GM21723 (cell line): ENCODE measurements at regions not wholly inside any gene's neighbourhood (a gene's known extent, or its start where the extent isn't known, plus 50 kb on each side); places are given as distances from the start of the nearest gene placed in this dataset.
"Not testable (repeated sequence)": the region's sequence is repeated elsewhere in the genome, so short reads cannot be mapped to it uniquely, and the experiment has no call there.

Experiments
- ATAC-seq: cut with Tn5 transposase; IDR thresholded peaks from one replicate; pipeline ENCODE4 v1.9.1; 2021; ENCODE audit warnings: mild to moderate bottlenecking, moderate library complexity; ENCODE audit not compliant: unreplicated experiment

DNA sequence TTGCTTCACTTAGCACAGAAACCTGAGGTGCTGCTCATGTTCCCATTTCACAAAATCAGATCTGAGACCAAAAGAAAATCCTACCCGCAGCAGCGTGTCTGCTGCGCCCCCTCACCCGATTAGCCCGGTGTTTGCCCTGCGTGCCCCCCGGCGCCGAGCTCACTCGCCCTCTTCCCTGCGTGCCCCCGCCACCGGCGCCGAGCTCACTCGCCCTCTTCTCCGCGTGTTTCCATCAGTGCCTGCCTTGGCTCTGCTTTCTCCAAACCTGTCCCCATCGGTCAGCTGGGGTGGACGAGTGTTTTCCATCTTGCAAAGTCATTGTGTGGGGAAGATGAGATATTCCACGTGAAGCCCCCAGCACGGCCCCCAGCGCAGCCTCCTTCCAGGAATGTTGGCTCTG is 225.3 kb upstream of the PITRM1 start:
- ATAC-seq: no peak

DNA sequence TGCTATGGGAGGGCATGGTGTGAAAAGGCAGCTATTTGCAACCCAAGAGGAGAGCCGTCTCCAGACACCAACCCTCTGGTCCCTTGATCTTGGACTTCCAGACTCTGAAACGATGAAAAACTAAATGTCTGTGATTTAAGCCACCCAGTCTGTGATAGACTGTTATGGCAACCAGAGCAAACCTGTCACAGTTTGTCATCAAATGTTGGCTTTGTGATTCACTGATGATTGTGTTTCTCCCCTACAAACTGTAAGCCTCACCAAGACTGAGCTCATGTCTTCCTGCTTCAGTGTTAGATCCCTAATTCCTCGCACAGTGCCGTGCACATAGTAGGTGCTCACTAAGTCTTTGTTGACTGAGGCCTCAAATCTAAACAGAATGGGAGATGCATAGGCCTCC is 224.6 kb upstream of the PITRM1 start:
- ATAC-seq: no peak

GRCh38 chr10:3396116-3396515 is 223.5 kb upstream of the PITRM1 start:
- ATAC-seq: no peak

DNA sequence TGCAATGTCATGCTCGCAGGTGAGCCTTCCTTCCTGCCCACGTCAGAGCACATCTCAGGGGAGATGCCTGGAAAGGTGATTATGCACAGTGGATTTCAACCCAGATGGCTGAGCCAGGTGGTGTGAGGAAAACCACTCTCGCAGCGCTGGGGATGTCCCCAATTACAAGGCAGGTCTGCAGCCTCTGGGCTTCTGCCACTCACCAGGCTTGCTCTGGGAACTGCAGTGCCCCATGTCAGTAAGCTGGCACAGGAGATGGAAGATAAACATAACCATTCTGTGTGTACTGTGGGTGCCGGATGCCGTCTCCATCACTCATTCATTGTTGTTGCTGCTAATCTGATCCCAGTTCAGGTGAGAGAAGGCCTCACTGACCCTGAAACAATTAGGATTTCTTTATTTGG is 222.9 kb upstream of the PITRM1 start:
- no peak for ATAC-seq

DNA sequence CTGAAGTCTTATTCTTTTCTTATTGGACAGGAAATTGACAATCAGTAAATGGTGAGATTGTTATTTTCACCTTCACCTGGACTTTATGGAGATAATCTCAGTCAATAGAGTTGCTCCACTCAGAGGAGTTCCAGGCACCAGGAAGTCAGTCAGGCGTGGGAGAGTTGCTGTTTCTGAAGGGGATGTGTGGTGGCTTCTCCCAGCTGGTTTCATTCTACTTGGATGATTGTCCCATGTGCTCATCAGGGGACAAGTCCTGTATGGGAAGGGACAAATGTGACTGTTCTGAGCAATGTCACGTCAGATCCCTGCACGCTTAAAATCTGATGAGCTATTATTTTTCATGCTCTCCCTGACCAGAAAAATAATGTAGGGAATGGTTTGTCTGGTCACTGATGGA is 222.5 kb upstream of the PITRM1 start:
- no peak for ATAC-seq

DNA sequence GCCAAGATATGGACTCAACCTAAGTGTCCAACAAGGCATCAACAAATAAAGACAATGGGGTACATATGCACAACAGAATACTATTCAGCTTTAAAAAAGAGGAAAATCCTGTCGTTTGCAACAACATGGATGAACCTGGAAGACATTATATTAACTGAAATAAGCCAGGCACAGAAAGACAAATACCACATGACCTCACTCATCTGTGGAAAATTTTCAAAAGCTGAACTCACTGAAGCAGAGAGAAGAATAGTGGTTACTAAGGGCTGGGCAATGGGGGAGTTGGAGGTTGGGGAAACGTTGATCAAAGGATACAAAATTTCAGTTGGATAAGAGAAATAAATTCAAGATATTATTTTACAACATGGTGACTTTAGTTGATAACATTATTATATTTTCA is 221.4 kb upstream of the PITRM1 start:
- no peak for ATAC-seq

- no peak for ATAC-seq
Observed at GRCh38 chr10:3391657-3392056, 219.1 kb upstream of the PITRM1 start.

DNA sequence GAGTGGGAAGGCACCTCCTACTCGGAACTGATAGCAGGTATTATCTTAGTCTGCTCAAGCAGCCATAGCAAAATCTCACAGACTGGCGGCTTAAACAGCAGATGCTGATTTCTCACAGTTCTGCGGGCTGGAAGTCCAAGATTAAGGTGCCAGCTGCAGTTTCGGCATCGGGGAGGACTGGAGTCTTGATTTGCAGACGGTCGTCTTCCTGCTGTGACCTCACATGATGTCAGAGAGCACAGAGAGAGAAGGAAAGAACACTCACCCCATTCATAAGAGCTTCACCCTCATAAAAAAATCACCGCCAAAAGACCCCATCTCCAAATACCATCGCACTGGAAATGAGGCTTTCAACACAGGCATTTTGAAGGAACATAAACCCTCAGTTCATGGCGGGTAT is 216.5 kb upstream of the PITRM1 start:
- ATAC-seq: no peak

GRCh38 chr10:3385487-3385886 is 212.9 kb upstream of the PITRM1 start:
- no peak for ATAC-seq

DNA sequence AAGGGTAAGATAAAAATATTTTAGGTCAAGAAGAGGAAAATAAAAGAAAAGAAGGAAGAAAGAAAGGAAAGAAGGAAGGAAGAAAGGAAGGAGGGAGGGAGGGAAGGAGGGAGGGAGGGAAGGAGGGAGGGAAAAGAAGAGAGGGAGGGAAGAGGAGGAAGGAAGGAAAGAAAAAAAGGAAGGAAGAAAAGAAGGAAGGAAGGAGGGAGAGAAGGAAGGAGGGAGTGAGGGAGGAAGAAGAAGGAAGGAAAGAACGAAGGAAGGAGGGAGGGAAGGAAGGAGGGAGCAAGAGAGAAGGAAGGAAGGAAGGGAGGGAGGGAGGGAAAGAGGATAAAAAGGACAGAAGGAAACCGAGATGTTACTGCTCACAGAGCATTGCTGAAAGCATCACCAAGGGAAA is 209.5 kb upstream of the PITRM1 start:
- ATAC-seq: no peak

GRCh38 chr10:3380406-3381050 is 207.9 kb upstream of the PITRM1 start:
- no peak for ATAC-seq

DNA sequence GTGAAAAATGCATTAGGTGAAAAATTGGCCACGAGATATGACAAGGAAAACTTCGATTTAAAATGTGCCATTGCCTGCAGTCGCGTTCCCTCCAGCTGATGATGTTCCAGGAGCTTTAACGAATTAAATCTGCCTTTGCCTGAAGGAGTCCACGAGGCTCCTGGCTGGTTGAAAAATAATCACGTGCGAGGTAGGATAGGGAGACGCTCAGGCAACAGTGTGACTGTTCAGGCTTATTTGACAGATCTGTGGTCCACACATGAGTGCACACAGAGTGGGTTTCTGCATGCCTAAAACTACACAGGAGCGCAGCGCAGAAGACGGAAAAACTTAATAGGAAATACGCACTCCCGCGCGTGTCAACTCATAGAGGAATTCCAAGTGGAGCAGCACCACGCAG is 204.0 kb upstream of the PITRM1 start:
- ATAC-seq: no peak

GRCh38 chr10:3375505-3375904 is 202.9 kb upstream of the PITRM1 start:
- ATAC-seq: no peak

DNA sequence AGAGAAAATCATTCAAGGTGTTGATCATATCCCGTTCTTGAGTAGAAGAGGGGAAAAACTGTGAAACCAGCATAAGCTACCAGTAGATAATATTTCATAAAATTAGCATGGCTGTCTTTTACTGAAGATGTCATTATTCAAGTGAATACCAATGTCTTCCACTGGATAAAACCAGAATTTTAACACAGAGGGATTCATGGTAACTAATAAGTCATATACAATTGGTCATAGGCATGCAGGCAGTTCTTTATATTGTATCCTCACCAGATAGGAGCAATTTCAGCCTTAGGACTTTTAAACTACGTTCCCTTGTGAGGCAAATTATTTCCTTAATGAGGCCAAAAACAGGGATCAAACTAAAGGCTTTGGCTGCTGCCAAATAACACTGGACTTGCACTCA is 202.3 kb upstream of the PITRM1 start:
- no peak for ATAC-seq

DNA sequence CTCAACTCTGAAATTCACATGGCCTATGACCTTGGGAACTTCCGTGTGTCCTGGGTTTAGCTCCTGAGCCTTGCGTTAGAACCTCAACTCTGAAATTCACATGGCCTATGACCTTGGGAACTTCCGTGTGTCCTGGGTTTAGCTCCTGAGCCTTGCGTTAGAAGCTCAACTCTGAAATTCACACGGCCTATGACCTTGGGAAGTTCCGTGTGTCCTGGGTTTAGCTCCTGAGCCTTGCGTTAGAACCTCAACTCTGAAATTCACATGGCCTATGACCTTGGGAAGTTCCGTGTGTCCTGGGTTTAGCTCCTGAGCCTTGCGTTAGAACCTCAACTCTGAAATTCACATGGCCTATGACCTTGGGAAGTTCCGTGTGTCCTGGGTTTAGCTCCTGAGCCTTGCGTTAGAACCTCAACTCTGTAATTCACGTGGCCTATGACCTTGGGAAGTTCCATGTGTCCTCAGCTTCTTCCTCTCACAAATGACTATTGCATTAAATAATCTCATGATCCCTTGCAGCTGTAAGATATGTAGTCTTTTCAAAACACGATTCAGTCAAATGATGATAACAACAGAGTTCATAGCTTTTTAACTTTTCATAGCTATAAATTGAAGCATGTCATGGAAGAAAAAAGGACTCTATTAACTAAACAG is 200.9 kb upstream of the PITRM1 start:
- not testable (repeated sequence) for ATAC-seq

DNA sequence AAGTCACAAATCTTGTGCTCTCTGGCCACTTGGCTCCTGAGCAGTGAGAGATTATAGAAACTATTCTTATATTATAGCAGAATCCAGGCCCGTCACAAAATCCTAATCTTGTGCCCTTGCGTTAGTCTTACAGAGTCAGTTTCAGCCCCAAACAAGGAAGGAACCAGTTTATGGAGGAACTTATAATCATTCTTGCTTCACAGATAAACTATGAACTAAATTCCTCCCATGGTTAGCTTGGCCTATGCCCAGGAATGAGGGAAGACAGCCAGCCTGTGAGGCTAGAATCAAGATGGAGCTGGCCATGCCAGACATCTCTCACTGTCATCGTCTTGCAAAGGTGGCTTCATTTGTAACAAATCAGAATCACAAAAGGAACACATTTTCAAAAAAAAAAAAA is 199.7 kb upstream of the PITRM1 start:
- no peak for ATAC-seq

DNA sequence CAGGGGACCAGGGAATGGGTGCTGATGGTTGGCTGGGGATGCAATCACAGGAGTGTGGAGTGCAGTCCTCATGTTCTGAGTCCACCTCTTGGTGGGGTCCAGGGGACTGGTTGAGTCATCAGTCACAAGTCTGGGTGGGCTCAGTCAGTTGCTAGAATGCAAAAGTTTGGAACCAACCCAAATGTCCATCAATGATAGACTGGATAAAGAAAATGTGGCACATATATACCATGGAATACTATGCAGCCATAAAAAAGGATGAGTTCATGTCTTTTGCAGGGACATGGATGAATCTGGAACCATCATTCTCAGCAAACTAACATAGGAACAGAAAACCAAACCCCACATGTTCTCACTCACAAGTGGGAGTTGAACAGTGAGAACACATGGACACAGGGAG is 199.0 kb upstream of the PITRM1 start:
- not testable (repeated sequence) for ATAC-seq

- ATAC-seq: no peak
Observed at GRCh38 chr10:3366735-3367405, 194.3 kb upstream of the PITRM1 start.

- no peak for ATAC-seq
Observed at GRCh38 chr10:3366043-3366442, 193.5 kb upstream of the PITRM1 start.

GRCh38 chr10:3365630-3366029 is 193.0 kb upstream of the PITRM1 start:
- no peak for ATAC-seq

DNA sequence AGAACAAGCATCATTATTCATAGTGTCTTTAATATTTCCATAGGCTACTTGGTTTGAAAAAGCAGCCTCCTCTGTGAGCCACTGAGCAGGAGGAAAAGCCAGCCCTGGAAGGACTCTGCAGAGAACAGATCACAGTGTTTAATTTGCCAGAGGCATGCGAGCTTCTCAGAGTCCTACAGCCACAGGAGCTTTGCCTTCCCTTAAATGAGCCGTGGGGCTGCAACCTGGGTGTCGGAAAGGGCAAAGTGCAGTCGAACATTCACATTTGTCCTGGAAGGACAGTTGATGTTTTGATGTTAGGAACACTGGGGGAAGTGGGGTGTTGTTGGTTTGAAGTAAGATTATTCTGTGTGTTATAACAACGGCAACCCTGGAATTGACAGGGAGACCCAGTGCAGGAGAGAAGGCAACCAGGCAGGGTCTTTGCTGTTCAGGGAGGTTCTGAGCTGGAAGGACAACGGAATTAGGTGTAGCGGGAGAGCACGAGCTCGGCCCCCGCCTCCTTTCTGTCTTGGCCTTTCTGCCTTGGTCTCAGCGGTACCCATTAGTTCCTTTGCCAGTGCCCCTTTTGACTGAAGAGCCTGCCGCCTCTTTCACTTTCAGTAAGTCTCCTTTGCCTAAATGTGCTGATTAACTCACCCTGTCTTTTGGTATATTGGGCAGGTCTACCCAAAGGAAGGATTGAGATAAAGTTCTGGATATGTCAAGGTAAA is 192.3 kb upstream of the PITRM1 start:
- ATAC-seq: no peak
